HG03354 (cell line): ENCODE measurements at regions not wholly inside any gene's neighbourhood (a gene's known extent, or its start where the extent isn't known, plus 50 kb on each side); places are given as distances from the start of the nearest gene placed in this dataset.
"Not testable (repeated sequence)": the region's sequence is repeated elsewhere in the genome, so short reads cannot be mapped to it uniquely, and the experiment has no call there.

Experiments used
- ATAC-seq: cut with Tn5 transposase; IDR thresholded peaks from one replicate; pipeline ENCODE4 v1.9.1; 2021; ENCODE audit warnings: mild to moderate bottlenecking; ENCODE audit not compliant: unreplicated experiment, poor library complexity, severe bottlenecking

DNA sequence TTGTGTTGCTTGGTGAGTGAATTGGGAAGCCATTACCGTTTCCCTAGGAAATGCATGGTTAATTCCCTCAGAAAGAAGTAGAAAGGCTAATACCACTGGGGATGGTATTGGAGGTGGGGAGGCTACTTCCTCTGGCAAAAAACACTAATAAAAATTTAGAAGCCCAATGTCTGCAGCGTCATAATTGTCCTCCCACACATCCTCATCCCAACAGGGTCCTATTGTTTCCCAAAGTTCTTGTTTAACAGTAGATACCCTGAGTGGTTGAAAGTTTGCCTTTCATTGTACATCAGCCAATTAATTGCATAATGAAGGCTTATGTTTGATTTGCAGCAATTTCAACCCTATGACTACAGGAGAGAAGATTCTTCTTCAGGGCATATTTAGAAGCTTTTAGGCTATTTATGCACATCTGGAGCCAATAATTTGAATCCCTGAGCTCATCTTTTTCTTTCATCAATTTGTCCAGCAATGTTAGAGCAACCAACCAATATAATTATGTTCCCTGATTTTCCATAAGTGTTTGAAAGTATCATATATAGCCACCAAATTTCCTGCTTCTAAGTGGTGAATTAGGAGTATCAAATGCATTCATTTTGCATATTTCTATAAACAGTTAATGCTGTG, 491.0 kb downstream of the SLITRK5 start:
- no peak for ATAC-seq

GRCh38 chr13:88176231-88176630, 505.1 kb downstream of the SLITRK5 start:
- ATAC-seq, result no peak

- ATAC-seq, result no peak
Observed at GRCh38 chr13:88183440-88183839, 512.3 kb downstream of the SLITRK5 start.

- no peak for ATAC-seq
Observed at GRCh38 chr13:88188986-88189385, 517.8 kb downstream of the SLITRK5 start.

- no peak for ATAC-seq
Observed at GRCh38 chr13:88189728-88190127, 518.6 kb downstream of the SLITRK5 start.

DNA sequence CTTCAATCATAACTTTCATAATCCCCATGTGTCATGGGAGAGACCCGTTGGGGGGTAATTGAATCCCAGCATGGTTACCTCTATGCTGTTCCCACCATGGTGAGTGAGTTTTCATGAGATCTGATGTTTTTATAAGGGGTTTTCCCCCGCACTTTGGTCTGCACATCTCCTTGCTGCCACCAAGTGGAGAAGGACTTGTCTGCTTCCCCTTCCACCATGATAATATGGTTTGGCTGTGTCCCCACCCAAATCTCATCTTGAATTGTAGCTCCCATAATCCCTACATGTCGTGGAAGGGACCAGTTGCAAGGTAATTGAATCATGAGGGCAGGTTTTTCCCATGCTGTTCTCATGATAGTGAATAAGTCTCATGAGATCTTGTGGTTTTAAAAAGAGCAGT, 524.9 kb downstream of the SLITRK5 start:
- no peak for ATAC-seq

- no peak for ATAC-seq
Observed at GRCh38 chr13:88217372-88217771, 546.2 kb downstream of the SLITRK5 start.

GRCh38 chr13:88217883-88218282, 546.7 kb downstream of the SLITRK5 start:
- ATAC-seq, result no peak

DNA sequence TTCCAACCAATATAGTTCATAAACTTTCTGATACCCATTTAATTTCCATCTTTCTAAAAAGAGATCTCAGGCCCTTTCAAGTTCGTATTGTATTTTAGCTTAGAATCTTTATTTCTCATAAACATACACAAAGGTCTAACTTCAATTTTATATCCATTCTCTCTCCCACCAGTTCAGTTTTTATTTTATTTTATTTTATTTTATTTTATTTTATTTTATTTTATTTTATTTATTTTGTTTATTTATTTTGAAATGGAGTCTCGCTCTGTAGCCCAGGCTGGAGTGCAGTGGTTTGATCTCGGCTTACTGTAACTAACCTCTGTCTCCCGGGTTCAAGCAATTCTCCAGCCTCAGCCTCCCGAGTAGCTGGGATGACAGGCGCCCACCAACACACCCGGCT, 552.8 kb downstream of the SLITRK5 start:
- ATAC-seq, result no peak

DNA sequence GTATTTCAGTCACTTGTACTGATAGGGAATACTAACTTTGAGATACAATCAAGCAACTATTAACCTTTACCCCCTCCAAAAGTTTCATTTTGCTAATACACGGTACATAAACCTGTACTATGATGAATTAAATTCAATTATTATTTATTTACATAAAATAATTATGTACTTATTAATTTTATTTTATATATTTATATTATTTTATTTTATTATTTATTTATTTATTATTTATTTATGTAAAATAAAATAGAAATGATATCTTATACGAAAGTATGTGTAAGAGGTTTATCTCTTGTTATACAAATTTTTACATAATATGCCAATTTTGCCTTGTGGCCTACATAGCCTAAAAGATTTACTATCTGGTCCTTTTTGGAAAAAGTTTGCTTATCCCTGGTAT, 564.3 kb downstream of the SLITRK5 start:
- no peak for ATAC-seq

GRCh38 chr13:88246239-88246638, 575.1 kb downstream of the SLITRK5 start:
- no peak for ATAC-seq

DNA sequence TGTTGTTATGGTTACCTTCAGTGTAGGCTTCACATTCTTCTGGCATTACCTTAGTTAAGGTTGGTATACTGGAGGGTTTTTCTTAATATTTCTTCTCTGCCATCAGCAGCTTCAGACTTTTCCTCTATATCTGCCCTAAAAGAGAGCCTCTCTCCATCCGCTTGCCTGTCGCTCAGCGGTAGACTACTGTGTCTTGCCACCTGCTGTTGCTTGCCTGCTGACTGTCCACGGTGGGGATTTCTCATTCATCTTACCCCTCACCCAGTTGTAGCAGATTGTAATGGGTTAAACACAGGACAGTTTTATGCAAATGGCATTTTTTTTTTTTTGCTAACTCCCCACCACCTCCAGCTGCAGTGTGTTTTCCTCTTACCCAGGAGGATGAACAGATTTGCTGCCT, 577.2 kb downstream of the SLITRK5 start:
- ATAC-seq, result no peak

GRCh38 chr13:88257706-88258105, 586.5 kb downstream of the SLITRK5 start:
- no peak for ATAC-seq

- ATAC-seq, result no peak
Observed at GRCh38 chr13:88263808-88264207, 592.6 kb downstream of the SLITRK5 start.

- ATAC-seq, result no peak
Observed at GRCh38 chr13:88281841-88282240, 610.7 kb downstream of the SLITRK5 start.

DNA sequence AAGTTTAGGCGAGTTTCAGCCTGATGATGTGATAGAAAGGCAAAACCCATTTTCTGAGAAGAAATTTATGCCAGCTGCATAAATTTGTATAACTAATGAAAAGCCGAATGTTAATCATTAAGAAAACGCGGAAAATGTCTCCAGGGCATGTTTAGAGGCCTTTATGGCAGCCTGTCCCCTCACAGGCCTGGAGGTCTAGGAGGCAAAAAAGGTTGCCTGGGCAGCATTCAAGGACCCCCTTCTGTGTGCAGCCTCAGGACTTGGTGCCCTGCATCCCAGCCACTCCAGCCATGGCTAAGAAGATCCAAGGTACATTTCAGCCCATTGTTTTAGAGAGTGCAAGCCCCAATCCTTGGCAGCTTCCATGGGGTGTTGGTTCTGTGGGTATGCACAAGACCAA, 614.2 kb downstream of the SLITRK5 start:
- ATAC-seq, result no peak

- no peak for ATAC-seq
Observed at GRCh38 chr13:88288326-88288725, 617.2 kb downstream of the SLITRK5 start.

- ATAC-seq, result not testable (repeated sequence)
Observed at GRCh38 chr13:88291731-88292130, 620.6 kb downstream of the SLITRK5 start.

DNA sequence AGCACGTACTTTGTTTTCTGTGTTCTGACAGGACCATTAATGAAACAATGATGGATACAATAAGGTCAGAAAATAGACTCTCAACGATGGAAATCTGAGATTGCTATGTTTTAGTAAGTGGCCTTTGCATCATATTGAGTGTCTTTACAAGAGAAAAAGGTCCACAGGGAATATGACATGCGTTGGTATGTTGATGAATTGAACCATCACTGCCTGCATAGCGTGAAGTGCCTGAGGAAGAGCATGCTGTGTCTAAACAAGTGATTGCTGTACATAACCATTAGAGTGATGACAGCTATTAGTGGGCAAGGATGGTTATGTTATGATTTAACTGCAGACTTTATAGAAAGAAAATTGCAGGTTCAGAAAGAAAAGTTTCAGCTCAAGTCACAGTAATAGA, 623.2 kb downstream of the SLITRK5 start:
- no peak for ATAC-seq

GRCh38 chr13:88303157-88303556, 632.0 kb downstream of the SLITRK5 start:
- ATAC-seq, result no peak

GRCh38 chr13:88303605-88304004, 632.4 kb downstream of the SLITRK5 start:
- ATAC-seq, result no peak

DNA sequence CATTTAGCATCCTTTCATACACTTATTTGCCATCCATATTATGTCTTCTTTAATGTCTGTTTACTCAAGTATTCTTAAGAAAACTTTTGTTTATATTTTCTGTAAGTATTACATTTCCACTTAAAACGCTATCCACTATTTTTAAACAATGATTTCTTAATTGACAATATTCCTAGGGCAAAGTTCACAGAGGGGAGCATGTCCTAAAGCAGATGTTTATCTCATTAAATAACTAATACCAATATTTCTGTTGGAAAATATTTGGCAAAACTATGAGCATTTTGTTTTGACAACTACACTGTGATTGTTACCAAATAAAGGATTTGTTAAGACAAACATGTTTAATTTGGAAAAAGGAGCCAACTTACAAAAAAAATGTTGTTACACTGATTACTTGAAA, 643.3 kb downstream of the SLITRK5 start:
- ATAC-seq, result no peak
